Lower leg skin (tissue), 4 donors: ENCODE measurements at regions not wholly inside any gene's neighbourhood (a gene's known extent, or its start where the extent isn't known, plus 50 kb on each side); places are given as distances from the start of the nearest gene placed in this dataset.

Source experiments
- DNase-seq, 2 donors: peaks; one replicate each; pipeline ENCODE4 v3.0.0-alpha.2; 2019; ENCODE audit warnings: low spot score in 2 of 2
- H3K4me3 ChIP-seq: fragments of 200-600 bp; sonication (generic); 2 replicates; pipeline ENCODE4 v1.5.1; 2017; ENCODE audit warnings: mild to moderate bottlenecking, low read depth; ENCODE audit not compliant: poor library complexity, severe bottlenecking
- CTCF ChIP-seq, 3 donors: fragments of 450-650 bp; IDR thresholded peaks; one replicate each; pipeline ENCODE4 v1.5.1; 2016; ENCODE audit warnings: antibody characterized with exemption in 3 of 3, mild to moderate bottlenecking in 3 of 3, moderate library complexity in 2 of 3
- POLR2A ChIP-seq, 2 donors: fragments of 450-650 bp; IDR thresholded peaks; one replicate each; pipeline ENCODE4 v1.6.1; 2016 to 2017; ENCODE audit warnings: antibody characterized with exemption in 2 of 2, mild to moderate bottlenecking in 1 of 2, moderate library complexity in 1 of 2
- WGBS, 2 donors: methylation state at CpG; one replicate each; pipeline ENCODE4 v1.1.5; 2018; 5-methylcytosine and 5-hydroxymethylcytosine counted together
- intact Hi-C: fragments of 100-400 bp; cut with DNase I; formaldehyde crosslinking; loops from one replicate; pipeline ENCODE4 v1.15.0; 2023; ENCODE audit warnings: low total_unique reads

- intact Hi-C loops: no loop called here
- no peak for TF ChIP-seq POLR2A (IDR thresholded peaks at IDR 0.05)
- TF ChIP-seq CTCF (IDR thresholded peaks at IDR 0.05): no peak
- WGBS, 2 donors: 95 to 97% methylated on average over 7 of the region's 7 CpGs
- no peak overlapping the region for H3K4me3 ChIP-seq
- no peak for DNase-seq
Measured at GRCh38 chr16:64165368-64165767, 956.5 kb downstream of the CDH11 start.

GRCh38 chr16:64162613-64163375, 959.1 kb downstream of the CDH11 start:
- H3K4me3 ChIP-seq: no peak overlapping the region
- no peak for DNase-seq
- 65 to 77% methylated on average over 4 of the region's 4 CpGs for WGBS, 2 donors
- TF ChIP-seq CTCF (IDR thresholded peaks at IDR 0.05) (no peak), POLR2A (IDR thresholded peaks at IDR 0.05) (no peak)
- intact Hi-C loops: no loop called here

GRCh38 chr16:64159976-64160375, 961.9 kb downstream of the CDH11 start:
- intact Hi-C loops: no loop called here
- WGBS, 2 donors: 25 to 43% methylated on average over 2 of the region's 2 CpGs
- TF ChIP-seq CTCF (IDR thresholded peaks at IDR 0.05) (no peak), POLR2A (IDR thresholded peaks at IDR 0.05) (no peak)
- no peak for DNase-seq
- no peak overlapping the region for H3K4me3 ChIP-seq

GRCh38 chr16:64158941-64159588, 962.8 kb downstream of the CDH11 start:
- intact Hi-C loops: no loop called here
- TF ChIP-seq CTCF (IDR thresholded peaks at IDR 0.05) (no peak), POLR2A (IDR thresholded peaks at IDR 0.05) (no peak)
- no peak for DNase-seq
- whole genome bisulfite sequencing, 2 donors: 77 to 89% methylated on average over 2 of the region's 2 CpGs
- H3K4me3 ChIP-seq: no peak overlapping the region

- intact Hi-C loops: no loop called here
- WGBS, 2 donors: 85 to 86% methylated on average over 3 of the region's 3 CpGs
- TF ChIP-seq CTCF (IDR thresholded peaks at IDR 0.05) (no peak), POLR2A (IDR thresholded peaks at IDR 0.05) (no peak)
- DNase-seq: no peak
- no peak overlapping the region for H3K4me3 ChIP-seq
Measured at GRCh38 chr16:64153718-64154117, 968.1 kb downstream of the CDH11 start.
